ENCODE measurements at regions not wholly inside any gene's neighbourhood (a gene's known extent, or its start where the extent isn't known, plus 50 kb on each side); places are given as distances from the start of the nearest gene placed in this dataset.
A peak's percentile ranks its signal among the peaks of the same experiment; 100 is the strongest.

DNA sequence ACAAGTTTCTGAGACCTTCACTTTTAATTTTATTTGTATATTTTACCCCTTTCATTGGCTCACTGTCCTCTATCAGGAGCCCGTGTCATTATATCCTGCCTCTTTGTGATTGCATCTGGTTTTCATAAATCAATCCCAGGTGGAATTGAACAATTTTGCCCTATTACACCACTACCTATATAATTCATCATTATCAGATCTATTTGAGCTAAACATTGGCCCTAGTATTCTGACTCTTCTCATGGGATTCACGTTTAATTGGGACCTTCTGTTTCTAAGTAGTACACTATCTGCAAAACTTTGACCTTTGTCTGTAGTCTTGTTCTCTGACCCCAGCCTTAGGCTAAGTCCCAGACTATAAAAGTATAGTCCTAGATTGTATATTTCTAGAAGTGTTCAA, 114.1 kb downstream of the FAT4 start:
- in situ Hi-C loops (cut with HindIII; ENCODE audit: low pct_ligation_motif_present, low pct_unique_long_range_greater_than_20kb, low sequenced_read_pairs) = no loop called here
- DNase-seq = no peak

DNA sequence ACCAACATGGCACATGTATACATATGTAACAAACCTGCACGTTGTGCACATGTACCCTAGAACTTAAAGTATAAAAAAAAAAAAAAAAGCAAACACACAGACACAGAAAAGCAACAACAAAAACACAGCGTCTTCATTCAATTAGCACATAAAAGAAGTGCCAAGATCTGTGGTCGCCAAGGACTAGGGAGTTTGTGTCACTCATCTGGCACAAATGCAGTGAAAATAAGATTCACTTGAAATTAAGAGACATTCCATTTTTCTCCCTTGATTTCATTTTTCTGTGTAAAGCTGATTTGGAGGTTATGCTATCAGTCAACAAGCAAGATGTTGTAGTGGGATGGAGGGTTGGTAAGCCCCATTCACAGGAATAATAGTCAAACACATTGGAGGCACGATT, 115.3 kb downstream of the FAT4 start:
- in situ Hi-C loops (cut with HindIII; ENCODE audit: low pct_ligation_motif_present, low pct_unique_long_range_greater_than_20kb, low sequenced_read_pairs) = no loop called here
- no peak for DNase-seq

DNA sequence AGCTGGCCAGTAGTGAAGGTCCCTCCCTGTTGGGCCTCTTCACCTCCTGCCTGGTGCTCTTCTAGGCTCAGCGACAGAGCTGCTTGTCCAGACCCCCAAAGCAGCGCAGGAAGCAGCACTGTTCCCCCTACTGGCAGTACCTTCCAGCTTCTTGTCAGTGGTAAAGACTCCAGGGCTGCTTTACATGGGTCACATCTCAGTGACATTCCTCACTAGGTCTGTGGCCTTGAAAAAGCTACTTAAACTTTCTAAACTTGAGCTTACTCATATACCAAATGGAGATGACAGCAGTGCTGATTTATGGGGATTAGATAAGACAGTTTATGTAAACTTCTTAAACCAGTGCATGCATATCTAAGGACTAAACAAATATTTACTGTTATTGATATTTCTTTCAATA, 117.3 kb downstream of the FAT4 start:
- peak; percentile 14 for DNase-seq
- in situ Hi-C loops (cut with HindIII; ENCODE audit: low pct_ligation_motif_present, low pct_unique_long_range_greater_than_20kb, low sequenced_read_pairs) = no loop called here

DNA sequence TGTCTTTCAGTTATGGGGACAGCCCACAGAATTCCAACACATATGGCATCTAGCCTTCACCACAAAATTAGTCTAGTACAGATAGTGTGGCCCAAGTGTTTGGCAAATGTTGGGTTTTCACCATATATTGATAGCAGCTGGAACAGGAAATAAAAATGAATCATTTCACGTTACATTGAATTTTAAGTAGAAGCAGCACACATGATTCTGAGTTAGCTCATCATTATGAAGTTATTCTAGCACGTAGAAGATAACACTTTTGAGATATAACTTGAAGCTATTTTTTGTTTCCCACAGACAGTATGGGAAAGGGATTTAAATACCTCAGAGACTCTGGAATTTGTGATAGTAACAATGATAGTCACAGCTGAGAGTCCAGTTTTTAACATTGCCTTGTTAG, 118.7 kb downstream of the FAT4 start:
- no peak for DNase-seq
- in situ Hi-C loops (cut with HindIII; ENCODE audit: low pct_ligation_motif_present, low pct_unique_long_range_greater_than_20kb, low sequenced_read_pairs) = no loop called here

DNA sequence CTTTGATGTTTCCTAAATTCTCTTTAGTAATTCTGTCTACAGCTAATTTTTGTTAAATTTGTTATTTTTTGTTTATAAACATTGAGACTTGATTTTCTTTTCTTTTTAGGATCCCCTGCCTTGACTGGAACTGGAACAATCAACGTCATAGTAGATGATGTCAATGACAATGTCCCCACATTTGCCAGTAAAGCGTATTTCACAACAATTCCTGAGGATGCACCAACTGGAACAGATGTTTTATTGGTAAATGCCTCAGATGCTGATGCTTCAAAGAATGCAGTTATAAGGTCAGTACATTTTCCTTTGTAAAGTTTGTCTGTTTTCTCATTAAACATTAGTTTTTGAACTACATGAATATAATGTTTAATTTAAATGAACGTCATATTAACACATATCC, 119.4 kb downstream of the FAT4 start:
- no peak for DNase-seq
- in situ Hi-C loops (cut with HindIII; ENCODE audit: low pct_ligation_motif_present, low pct_unique_long_range_greater_than_20kb, low sequenced_read_pairs) = no loop called here

DNA sequence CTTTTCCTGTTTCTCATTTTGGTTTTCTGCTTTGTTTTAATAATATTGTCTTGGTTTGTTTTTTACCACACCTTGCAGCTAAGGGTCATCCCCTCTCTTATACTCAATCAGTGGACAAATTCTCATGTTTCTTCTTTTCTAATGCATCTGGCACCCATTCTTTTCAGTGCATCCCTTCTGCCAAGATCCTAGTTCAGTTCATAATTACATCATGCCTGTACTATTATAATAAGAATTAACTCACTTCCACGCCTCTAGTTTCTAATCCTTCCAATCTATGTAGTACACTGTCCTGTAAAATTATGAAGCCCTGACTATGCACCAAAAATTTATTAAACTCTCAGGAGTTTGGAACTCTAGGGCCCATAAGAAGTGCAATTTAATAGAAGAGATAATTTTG, 126.1 kb downstream of the FAT4 start:
- in situ Hi-C loops (cut with HindIII; ENCODE audit: low pct_ligation_motif_present, low pct_unique_long_range_greater_than_20kb, low sequenced_read_pairs) = no loop called here
- DNase-seq = no peak

DNA sequence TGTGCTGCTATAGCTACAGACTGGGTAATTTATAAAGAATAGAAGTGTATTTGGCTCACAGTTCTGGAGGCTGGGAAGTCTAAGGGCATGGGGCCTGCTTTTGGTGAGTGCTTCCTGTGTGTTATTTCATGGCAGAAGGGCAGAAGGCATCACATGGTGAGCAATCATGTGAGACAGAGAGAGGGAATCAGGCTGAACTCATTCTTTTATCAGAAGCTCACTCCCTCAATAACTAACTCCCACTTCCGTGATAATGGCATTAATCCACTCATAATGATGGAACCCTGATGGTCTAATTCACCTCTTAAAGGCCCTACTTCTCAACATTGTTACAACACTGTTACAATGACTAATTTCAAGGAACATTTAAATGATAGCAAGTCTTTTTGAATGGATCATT, 129.4 kb downstream of the FAT4 start:
- in situ Hi-C loops (cut with HindIII; ENCODE audit: low pct_ligation_motif_present, low pct_unique_long_range_greater_than_20kb, low sequenced_read_pairs) = no loop called here
- DNase-seq = no peak

DNA sequence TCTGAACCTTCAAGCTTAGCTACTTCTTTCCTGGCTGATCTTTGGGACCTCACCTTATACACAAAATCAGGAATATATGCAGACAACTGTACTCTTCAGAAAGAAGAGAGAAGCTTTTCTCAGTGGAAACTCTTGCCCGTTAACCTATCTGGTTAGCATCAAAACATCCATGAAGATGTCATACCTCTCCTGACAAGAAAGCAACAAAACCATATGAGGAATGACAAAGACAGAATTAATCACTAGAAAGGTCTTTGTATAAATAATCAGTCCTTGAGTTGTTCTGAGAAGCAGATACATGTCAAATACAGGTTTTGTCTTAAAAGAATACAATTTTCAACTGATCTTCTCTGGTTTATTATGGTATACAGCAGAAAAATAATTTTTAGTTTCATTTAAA, 130.8 kb downstream of the FAT4 start:
- DNase-seq = no peak
- in situ Hi-C loops (cut with HindIII; ENCODE audit: low pct_ligation_motif_present, low pct_unique_long_range_greater_than_20kb, low sequenced_read_pairs) = no loop called here

DNA sequence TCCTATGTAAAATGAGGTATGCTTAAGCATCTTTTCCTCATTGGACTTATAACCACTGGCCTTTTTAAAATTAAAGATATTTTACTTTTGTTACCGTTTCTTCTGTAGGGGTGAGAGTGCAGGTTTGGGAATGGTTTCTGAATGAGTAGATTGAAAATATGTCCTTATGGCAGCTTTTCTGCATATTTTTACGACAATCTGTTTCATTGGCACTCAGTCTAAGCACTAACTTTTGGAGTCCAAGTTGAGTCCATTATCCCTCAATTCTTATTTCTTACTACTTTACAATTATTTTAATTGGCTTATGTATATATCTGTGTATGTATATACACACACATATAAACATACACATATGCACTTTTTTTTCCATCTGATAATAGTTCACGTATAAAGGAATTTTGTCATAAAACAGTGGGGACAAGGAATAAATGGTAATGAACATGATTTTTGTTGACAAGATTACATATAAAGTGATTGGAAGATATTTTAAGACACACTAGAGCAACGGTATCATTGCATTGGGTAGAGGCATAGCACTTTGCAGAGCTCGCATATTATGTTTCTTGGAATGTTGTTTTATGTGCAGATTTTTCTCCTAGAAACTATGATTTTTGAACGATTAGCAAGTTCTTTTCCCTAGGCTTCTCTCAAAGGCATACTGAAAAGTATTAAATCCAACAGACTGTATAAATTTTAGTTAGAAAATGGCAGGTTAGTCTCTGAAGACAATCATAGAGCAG, 133.0 kb downstream of the FAT4 start:
- in situ Hi-C loops (cut with HindIII; ENCODE audit: low pct_ligation_motif_present, low pct_unique_long_range_greater_than_20kb, low sequenced_read_pairs) = no loop called here
- no peak for DNase-seq

DNA sequence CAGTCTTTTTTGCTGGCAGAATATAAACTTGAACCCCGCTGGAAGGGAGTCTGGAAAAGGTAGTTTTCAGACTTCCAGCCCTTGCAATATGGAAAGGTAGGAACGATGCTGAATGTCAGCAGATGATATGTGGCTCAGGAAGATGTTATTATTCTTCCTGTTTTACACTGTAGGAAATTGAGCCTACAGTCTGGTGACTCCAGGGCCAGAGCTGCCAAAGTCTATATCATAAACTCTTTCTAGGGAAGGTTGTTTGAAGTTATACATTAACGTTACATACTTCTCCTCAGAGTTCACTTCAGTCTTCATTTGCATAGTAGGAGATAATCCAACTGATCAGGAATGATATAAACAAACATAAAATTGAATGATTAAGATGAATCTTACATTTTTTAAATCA, 141.3 kb downstream of the FAT4 start:
- in situ Hi-C loops (cut with HindIII; ENCODE audit: low pct_ligation_motif_present, low pct_unique_long_range_greater_than_20kb, low sequenced_read_pairs) = no loop called here
- DNase-seq = no peak

DNA sequence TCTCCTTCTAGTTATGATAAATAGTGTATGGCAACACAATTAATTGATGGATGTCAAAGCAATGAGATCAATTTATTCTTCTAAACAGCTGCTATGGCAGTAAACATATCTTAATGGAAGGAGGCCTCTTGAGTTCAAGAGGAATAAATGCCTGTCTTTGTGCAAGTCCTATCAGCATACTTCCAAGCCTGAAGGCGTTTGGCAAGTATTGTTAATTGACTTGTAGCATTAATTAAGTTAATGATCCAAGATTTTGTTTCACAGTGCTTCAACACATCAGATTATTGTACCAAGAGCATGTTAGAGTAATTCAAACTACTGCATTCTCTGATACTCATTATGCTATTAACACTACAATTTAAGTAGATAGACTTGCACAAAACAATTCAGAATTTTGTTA, 144.8 kb downstream of the FAT4 start:
- DNase-seq = no peak
- in situ Hi-C loops (cut with HindIII; ENCODE audit: low pct_ligation_motif_present, low pct_unique_long_range_greater_than_20kb, low sequenced_read_pairs) = no loop called here

DNA sequence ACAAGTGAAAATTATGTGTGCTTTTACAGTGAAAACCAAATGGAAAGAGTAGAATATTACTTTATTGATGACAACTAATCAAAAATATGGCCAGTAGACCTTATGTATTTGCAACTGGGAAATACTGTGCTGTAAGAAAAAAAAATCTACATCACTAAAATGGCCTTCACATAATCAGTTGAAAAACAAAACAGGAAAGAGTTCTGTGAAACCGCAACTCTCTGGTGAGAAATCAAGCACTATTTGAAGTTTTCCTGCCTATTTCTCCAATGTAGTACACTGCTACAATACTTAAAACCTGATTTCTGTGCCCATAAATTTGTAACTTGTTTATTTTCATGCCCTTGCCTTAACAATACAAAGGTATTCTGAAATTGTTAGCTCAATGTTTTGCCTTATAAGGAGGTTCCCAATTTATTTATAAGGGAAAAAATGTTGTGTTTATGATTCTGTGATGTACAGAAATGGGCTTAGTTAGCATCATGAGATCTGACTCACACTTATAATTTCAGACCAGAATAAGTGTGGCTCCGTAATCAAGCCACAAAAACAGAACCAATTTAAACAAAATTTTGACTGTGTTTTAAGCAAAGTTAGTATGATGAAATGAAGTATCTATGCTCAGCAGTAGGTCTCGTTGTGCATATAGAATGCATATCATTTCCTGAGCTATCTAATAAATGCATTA, 147.1 kb downstream of the FAT4 start:
- in situ Hi-C loops (cut with HindIII; ENCODE audit: low pct_ligation_motif_present, low pct_unique_long_range_greater_than_20kb, low sequenced_read_pairs) = no loop called here
- no peak for DNase-seq

DNA sequence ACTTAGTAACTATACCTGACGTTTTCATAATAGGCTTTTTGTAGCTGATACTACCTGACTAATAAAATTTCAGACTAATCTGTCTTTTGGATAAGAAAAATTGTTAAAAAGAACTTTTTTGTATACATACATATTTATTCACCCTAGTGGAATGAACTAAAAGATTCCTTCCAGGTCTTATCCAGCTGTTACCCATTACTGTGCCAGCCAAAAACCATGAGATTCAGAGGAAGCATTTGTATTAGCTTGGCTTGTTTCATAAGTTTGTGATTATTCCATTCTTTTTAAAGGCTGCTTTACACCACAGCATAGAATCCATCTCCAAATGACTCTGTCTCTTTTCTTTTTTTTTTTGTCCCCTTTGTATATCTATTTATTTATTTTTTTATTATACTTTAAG, 149.4 kb downstream of the FAT4 start:
- no peak for DNase-seq
- in situ Hi-C loops (cut with HindIII; ENCODE audit: low pct_ligation_motif_present, low pct_unique_long_range_greater_than_20kb, low sequenced_read_pairs) = no loop called here

DNA sequence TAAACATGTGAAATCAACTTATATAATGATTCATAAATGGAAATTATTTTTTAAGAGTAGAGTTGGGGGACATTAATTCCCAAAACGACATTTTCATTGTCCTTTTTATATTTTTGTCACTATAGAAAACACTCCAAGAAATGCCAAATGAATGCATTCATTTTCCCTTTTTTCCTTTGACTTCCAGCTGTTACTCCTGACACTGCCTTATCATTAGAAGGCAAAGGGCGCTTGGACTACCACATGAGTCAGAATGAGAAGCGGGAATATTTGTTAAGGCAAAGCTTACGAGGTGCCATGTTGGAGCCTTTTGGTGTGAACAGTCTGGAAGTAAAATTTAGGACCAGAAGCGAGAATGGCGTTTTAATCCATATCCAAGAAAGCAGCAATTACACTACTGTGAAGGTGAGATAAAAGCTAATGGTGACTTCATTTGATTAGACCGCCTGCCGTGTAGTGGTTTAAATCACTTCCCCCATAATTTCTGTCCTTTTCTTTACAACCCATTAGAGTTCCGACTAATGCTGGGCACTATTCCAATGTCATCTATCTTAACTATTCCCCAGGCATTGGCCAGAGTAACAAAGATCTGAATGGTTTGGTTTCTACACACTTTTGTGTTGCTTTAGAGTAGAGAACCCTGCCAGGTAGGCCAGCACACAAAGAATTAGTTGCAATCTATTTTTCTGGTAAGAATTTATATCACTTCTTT, 166.7 kb downstream of the FAT4 start:
- in situ Hi-C loops (cut with HindIII; ENCODE audit: low pct_ligation_motif_present, low pct_unique_long_range_greater_than_20kb, low sequenced_read_pairs) = no loop called here
- DNase-seq = no peak

DNA sequence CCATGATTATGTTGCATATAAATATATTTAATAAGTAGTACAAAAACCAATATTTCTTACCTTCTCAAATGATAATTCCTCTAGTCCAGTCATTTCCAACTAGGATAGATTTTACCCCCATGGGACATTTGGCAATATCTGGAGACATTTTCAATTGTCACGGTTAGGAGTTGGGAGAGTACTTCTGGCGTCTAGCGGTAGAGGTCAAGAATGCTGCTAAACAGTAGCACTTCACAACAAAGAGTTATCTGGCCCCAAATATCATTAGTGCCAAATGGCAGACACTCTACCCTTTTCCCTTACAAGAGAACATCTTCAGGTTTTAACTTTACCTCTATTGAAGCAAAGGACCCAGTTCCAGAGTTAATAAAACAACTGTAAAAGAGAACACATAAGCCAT, 168.1 kb downstream of the FAT4 start:
- in situ Hi-C loops (cut with HindIII; ENCODE audit: low pct_ligation_motif_present, low pct_unique_long_range_greater_than_20kb, low sequenced_read_pairs) = no loop called here
- DNase-seq = no peak

DNA sequence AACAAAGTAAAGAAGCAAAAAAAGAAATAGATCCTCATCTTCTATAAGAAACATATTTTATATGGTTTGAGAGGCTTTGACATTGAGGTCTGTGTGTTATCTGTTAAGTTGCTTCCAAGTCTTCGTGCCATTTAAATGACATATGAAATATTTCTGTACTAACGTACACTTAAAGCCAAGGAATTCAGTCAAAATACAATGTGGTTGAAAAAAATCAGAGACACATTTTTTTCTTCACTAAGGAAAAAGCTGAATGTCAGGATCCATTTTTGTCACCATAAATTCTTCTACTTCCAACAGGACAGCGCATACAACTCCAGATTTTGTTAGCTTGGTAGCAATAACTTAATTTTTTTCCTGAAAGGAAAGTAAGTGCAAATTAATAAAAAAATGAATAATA, 168.5 kb downstream of the FAT4 start:
- in situ Hi-C loops (cut with HindIII; ENCODE audit: low pct_ligation_motif_present, low pct_unique_long_range_greater_than_20kb, low sequenced_read_pairs) = no loop called here
- no peak for DNase-seq

DNA sequence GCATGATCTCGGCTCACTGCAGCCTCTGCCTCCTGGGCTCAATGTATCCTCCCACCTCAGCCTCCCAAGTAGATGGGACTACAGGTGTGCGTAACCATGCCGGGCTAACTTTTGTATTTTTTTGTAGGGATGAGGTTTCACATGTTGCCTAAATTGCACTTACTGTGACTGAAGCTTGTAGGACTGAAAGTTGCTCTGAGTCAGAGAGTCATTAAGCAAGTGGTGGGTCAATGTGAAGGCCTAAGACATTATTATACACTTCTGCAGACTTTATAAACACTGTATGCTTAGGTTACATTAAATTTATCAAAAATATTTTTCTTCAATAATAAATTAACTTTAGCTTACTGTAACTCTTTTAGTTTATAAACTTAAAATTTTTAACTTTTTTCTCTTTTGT, 170.2 kb downstream of the FAT4 start:
- DNase-seq = no peak
- in situ Hi-C loops (cut with HindIII; ENCODE audit: low pct_ligation_motif_present, low pct_unique_long_range_greater_than_20kb, low sequenced_read_pairs) = no loop called here

DNA sequence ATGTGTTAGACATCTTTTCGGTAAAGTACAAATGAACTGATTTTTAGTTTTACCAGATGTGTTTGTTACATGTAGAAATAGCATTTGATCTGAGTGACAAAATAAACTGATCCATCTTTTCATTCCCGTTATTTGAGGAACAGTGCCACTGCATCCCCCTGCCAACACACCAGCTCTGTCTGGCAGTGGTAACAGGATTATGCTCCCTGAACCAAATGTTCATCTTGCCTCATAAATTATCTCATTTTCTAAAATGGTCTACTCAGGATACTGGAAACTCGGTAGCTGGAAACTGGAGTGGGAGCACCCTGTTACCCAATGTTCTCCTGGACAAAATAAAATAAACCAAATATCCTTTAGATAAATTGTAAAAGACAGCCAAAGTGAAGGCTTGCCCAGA, 171.6 kb downstream of the FAT4 start:
- in situ Hi-C loops (cut with HindIII; ENCODE audit: low pct_ligation_motif_present, low pct_unique_long_range_greater_than_20kb, low sequenced_read_pairs) = no loop called here
- no peak for DNase-seq

DNA sequence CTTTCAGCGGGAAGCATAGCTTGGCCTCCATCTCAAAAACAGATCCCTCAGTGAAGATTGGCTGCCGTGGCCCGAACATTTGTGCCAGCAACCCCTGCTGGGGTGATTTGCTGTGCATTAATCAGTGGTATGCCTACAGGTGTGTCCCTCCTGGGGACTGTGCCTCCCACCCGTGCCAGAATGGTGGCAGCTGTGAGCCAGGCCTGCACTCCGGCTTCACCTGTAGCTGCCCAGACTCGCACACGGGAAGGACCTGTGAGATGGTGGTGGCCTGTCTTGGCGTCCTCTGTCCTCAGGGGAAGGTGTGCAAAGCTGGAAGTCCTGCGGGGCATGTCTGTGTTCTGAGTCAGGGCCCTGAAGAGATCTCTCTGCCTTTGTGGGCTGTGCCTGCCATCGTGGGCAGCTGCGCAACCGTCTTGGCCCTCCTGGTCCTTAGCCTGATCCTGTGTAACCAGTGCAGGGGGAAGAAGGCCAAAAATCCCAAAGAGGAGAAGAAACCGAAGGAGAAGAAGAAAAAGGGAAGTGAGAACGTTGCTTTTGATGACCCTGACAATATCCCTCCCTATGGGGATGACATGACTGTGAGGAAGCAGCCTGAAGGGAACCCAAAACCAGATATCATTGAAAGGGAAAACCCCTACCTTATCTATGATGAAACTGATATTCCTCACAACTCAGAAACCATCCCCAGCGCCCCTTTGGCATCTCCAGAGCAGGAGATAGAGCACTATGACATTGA, 175.4 kb downstream of the FAT4 start:
- DNase-seq = no peak
- in situ Hi-C loops (cut with HindIII; ENCODE audit: low pct_ligation_motif_present, low pct_unique_long_range_greater_than_20kb, low sequenced_read_pairs) = no loop called here
